HG02938 (cell line): ENCODE measurements at regions not wholly inside any gene's neighbourhood (a gene's known extent, or its start where the extent isn't known, plus 50 kb on each side); places are given as distances from the start of the nearest gene placed in this dataset.

Experiments
- ATAC-seq: cut with Tn5 transposase; IDR thresholded peaks from one replicate; pipeline ENCODE4 v1.9.1; 2021; ENCODE audit warnings: mild to moderate bottlenecking, moderate library complexity; ENCODE audit not compliant: unreplicated experiment

DNA sequence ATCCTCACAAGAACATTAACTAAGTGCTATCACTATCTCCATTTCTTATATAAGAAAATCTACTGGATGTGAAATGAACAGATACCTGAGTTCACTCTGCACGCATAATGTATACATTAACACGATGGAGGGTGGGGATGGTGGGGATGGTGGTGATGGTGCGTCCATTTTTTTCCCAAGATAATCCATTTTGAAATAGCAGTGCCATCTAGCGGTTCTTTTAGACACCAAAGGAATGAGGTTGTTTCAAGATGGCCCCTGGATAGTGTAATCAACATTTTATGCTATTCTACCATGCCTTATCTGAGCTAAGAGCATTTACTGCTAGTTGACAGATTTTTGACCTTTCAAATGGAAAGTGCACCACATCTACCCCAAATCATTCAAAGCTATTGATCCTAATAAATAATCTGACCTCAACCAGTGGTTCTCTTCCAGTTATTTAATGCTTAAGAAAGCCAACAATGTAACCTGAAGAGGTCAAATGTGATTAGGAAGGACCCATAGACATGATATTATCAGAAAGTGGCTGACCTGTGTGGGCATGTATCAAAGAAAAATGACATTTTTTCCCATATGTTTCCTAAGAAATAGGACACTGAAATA lies 714.7 kb upstream of the TENM4 start:
- ATAC-seq: no peak

DNA sequence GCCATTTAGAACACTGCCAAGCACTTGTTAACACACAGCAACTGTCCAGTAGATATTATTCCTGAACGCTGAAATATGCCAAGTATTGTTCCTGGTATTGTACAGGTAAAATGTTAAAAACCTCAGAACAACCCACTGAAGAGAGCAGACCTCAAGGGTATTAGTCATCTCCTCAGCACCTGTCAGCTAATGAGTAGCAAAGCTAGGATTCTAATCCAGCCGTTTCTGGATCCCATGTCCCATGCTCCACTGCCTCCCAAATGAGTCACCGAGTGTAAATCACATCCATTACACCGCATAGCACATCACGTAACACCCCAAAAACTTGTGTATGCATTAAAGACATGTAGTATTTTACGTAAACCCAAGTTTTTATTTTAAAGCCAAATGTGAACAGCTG lies 705.4 kb upstream of the TENM4 start:
- no peak for ATAC-seq

DNA sequence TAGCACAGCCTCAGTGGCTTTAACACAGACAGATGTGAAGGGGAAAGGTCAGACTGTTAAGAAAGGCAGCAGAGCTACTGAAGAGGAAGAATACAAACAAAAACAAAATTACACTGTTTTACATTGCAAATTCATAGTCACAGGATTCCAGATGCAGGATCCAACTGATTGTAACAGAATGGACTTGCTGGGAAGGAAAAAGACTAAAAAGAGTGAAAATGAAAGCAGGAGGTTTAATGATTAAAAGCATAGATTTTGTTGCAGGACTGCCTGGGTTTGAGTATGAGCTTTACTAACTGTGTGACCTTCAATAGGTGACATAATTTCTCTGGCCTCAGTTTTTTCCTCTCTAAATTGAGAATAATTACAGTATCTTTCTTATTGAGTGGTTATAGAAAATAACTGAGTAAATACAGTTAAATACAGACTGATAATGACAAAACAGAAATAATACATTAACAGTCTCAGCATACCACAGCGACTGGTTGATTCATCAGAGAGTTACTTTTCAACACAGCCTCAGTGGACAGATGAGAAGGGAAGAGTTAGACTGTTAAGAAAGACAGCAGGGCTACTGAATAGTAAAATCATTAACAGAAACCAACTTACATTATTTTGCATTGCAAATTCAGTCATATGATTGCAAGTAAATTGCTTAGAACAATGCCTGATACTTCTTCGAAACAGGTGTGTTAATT lies 704.2 kb upstream of the TENM4 start:
- no peak for ATAC-seq

- no peak for ATAC-seq
Measured at GRCh38 chr11:80136991-80137390, 696.2 kb upstream of the TENM4 start.

DNA sequence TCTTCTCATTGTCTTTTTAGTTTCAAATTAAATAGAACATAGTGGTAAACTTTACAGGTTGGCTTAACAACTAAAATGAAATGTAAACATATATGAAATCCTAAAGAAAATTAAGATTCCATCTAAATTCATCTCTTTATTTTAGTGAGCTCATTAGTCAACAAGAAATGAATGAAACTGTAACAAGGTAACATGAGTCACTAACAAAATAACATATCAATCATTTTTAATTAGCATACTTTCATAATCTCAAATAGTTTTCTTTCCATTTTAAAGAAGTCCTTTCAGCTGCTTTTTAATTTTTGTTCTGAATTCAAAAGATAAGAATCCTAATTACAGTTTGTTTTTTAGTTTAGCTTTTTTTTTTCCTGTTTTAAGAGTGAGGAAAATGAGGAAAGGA lies 688.6 kb upstream of the TENM4 start:
- no peak for ATAC-seq

DNA sequence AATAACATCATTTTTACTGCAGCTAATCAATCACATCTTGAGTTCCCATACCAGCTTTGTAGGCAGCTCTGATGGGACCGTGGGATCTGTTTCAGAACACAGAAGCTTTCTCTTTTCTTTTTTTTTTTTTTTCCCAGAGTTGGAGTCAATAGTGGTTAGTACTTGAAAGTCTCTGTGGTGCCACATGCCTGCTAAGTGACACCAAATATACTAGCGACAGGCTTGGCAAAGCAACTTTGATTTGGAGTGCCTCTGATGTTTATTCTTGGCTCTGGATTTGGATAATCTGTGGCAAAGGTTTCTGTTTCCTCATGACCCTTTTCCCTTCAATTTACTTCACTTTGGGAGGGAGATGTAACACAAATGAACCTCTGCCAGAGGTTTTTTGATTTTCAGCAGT lies 681.4 kb upstream of the TENM4 start:
- ATAC-seq: no peak

DNA sequence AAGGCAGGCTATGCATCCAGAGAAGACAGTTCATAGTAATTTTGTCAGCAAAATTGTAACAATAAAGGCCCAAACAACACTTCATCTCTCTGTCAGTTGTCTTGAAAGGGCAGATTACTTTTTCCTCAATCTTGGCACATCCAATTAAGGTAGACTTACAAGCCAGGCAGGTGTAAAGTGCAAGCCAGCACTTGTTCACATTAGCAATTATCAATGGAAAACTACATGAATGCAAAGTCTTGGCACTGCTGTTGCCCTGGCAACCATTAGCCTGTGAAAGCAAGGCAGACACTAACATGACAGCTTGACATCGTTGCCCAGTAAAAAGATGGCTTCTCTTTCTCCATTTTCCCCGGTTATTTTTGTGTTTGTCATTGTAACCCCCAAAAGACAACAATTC lies 677.2 kb upstream of the TENM4 start:
- no peak for ATAC-seq

GRCh38 chr11:80116796-80117195 lies 676.0 kb upstream of the TENM4 start:
- ATAC-seq: no peak

DNA sequence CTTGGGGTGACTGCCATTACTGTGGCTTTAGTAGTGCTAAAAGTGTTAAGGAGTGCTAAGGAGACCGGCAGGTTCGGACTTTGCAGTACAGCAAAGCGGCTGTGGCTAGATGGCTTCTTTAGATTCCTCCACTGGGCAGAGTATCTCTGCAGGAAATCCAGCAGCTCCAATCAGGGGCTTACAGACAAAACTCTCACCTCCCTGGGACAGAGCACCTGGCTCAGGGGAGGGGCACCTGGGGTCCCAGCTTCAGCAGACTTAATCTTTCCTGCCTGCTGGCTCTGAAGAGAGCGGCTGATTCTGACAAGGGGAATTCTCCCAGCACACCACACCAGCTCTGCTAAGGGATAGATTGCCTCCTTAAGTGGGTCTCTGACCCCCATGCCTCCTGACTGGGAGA lies 668.8 kb upstream of the TENM4 start:
- ATAC-seq: no peak

GRCh38 chr11:80109031-80109430 lies 668.2 kb upstream of the TENM4 start:
- ATAC-seq: no peak

GRCh38 chr11:80107415-80107814 lies 666.6 kb upstream of the TENM4 start:
- ATAC-seq: no peak

GRCh38 chr11:80104191-80104590 lies 663.4 kb upstream of the TENM4 start:
- no peak for ATAC-seq

DNA sequence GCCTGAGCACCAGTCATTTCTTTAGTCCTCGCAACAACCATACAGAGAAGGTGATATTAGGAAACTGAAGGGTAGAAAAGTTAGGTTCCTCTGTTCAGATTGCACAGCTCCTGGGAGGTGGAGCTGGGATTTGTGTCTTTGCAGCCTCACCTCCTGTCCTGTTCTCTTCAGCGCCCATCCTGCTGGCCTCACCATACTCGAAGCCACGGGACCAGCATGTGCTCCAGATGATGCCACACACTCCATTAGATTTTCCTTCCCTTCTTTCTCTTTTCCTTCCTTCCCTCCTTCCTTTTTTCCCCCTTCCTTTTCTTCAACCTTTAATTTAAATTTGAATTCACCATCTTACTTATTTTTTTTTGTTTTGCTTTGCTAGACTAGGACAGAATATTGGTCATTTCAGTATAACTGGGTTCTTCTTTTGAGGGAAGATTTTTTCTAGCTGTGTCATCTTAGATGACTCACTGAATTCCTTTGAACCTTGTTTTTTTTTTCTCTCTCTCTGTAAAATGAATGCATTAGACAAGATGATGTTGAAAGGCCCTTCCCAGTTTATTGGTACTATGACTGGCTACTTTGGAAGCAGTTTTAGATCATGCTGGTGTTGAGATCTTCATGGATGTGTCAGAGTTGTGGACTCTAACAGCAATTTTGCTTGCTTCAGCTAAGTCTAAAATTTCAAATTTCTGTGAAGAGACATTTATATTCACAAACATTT lies 662.5 kb upstream of the TENM4 start:
- ATAC-seq: no peak

DNA sequence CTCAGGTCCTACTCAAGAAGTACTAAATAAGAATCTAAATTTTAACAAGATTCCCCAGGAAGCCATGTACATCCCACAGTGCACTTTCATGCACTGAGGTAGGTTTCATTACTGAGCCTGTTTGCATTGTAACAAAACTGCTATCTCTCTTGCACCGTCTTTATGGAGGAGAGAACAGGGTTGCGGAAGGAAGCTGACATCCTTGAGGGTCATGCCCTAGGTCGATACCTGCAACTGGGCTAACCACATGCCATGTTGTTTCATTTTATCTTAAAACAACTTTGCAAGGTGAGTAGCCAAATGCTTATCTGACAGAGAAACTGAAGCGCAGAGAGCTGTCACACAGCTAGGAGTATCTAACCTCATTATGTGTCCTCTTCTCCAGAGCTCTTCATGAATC lies 656.3 kb upstream of the TENM4 start:
- no peak for ATAC-seq

GRCh38 chr11:80096736-80097135 lies 655.9 kb upstream of the TENM4 start:
- ATAC-seq: no peak

GRCh38 chr11:80086496-80087055 lies 645.7 kb upstream of the TENM4 start:
- ATAC-seq: no peak

DNA sequence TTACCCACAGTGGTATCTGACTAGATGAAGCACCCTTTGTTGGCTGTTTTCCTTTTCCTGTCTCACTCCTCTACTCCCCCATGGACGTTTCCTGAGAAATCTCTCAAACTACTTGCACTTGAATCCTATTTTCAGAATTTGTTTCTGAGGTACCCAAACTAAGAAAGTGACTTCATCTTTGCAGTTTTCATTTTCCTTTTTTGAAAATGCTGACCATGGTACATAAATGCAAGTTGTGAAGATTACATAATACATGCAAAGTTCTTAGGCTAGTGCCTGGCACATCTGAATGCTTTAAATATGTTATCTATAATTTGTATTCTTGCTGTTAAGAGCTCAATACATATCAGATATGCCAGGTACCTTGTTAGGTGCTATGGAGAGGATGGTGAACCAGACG lies 644.7 kb upstream of the TENM4 start:
- no peak for ATAC-seq

GRCh38 chr11:80084608-80085007 lies 643.8 kb upstream of the TENM4 start:
- no peak for ATAC-seq

- ATAC-seq: no peak
Measured at GRCh38 chr11:80083531-80083951, 642.7 kb upstream of the TENM4 start.

DNA sequence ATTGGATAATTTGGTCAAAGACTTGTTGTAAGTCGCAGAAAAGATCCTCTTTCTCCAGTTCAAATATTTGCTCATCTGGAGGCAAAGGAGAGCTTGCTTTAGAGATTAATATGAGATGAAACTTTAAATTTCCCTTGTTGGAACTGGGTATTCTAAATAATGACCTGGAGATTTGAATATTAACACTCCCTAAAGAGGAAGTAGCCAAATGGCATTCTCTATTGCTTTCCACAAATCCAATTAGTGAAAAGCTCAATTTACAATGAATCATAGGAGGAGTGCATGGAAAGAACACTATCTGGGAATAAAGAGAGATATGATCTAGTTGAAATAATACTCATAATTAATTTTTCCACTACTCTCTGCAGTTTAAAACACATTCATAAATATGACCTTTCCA lies 641.6 kb upstream of the TENM4 start:
- ATAC-seq: no peak

GRCh38 chr11:80077113-80077512 lies 636.3 kb upstream of the TENM4 start:
- no peak for ATAC-seq

- ATAC-seq: no peak
Measured at GRCh38 chr11:80074837-80075236, 634.0 kb upstream of the TENM4 start.
